SIG-M5 treated with dmso at 0.1 percent for 504 hours (cell line): ENCODE measurements at regions not wholly inside any gene's neighbourhood (a gene's known extent, or its start where the extent isn't known, plus 50 kb on each side); places are given as distances from the start of the nearest gene placed in this dataset.

Source experiments
- DNase-seq: peaks from one replicate; lab custom pipeline; 2025; ENCODE audit not compliant: unreplicated experiment; lab: John Stamatoyannopoulos, UW

DNA sequence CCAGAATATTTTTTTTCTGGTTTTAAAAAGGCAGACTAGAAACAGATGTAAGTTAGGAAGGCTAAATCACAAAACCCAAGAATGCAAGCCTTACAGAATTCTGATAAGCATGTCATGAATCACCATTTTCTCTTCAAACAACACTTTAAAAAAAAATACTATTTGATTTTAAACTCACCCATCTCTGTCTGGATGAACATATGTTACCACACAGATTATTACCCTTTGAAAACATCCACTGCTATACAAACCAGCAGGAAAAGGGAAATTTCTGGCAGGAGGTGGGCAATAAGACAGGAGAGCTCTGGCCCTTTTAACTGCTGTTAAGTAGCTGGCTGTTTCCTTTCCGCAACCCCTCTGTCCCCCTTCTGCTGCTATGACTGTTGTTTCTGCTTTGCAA, 317.7 kb upstream of the NOCT start:
- DNase-seq, result no peak

DNA sequence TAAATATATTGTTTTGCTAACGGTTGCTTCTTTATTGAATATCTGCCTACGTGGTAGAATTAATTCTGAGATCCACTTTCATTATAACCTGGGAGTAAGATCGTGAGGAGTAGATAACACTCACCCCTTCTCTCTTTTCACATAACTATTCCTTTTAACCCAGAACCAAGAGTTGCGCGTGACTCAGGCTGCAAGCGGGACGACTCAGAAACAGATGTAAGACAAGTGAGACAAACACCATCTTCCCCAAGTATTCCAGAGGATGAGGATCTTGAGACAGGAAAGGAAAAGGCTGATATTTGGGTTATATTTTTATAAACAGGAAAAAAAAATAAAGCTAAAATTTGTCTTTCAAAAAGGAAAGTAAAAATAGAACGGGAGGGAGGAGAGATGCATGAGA, 318.8 kb upstream of the NOCT start:
- DNase-seq, result no peak

DNA sequence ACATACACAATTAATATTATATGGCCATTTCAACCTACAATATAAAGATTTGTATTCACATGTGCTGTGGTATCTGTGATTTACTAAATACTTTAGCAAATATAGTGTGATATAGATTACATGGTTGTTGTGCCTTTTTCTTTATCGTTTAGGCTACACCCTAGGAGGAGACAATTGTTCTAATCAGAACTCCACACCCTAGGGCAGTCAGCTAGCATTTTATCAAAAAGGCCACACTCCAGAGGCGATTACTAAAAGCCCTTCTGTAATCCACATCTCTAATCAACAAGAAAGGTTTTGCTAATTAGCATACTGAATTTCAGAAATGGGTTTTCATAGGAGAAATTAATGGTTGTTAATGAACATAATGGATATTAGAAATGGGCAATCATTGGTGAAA, 319.5 kb upstream of the NOCT start:
- no peak for DNase-seq

GRCh38 chr4:138693526-138693925, 322.1 kb upstream of the NOCT start:
- no peak for DNase-seq

DNA sequence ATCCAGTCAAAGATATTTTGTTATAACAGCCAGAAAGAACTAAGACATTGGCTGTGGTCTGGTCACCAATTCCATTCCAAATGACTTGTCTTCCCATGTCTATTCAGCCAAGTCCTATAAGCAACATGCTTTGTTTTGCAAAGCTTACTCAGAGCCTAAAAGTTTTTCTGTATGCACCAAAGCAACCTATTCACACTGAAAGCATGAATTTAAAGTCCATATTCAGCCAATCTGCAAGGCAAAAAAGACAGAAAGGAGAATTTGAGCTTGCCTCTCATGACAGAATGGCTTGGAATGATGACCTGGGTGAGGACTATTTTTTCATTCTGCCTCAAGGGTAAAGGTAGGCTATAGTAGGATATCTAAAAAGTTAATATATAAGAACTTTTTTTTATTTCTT, 323.2 kb upstream of the NOCT start:
- no peak for DNase-seq

- DNase-seq, result no peak
Measured at GRCh38 chr4:138689593-138689992, 326.0 kb upstream of the NOCT start.

DNA sequence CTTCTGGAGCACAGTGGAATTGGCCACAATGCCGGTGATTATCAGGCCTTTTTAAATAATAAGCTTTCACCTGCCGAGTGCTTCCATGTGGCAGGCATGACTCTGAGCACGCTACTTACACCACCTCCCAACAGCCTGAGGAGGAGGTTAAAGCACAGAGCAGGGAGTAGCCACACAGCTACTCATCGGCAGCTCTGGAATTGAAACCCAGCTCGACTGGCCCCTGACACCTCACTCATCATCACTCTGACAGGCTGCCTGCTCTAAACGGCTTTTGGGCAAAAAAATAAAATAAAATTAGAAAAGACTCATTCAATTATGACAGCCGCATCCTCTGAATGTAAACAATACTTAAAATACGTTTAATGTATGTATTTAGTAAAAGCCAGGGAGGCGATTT, 326.4 kb upstream of the NOCT start:
- no peak for DNase-seq

- DNase-seq, result no peak
Measured at GRCh38 chr4:138688408-138689085, 327.0 kb upstream of the NOCT start.

DNA sequence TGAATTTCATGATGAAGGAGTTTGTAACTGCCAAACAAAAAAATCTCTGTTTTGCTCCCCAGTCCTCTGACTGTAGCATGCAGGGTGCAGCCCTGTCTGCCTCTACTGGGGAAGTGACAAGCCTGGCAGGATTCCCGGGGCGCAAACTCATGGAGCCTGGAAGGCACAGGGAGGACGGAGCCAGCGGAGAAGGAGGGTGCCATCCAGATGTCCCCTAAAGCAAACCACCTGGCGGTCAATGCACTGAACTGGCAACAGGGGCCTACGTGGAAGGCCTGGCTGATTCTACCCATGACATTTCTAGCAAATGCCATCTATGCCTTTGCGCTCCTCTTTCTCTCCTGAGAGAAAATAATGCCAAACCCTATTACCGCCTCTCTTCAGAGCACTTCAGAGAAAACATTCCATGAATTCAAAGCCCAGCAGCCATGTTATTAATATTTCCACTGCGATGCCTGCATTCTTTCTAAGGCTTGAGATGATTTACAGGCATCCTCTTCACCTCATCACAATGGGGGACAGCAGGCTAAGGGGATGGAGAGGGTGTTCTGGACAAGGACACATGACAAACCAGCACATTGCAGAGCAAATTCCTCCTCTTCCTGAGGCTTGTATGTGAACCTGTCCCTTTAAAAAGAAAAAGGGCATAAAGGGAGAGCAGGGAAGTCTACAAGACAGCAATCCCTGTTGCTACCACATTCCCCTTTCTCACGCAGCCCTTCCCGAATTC, 329.3 kb upstream of the NOCT start:
- no peak for DNase-seq

DNA sequence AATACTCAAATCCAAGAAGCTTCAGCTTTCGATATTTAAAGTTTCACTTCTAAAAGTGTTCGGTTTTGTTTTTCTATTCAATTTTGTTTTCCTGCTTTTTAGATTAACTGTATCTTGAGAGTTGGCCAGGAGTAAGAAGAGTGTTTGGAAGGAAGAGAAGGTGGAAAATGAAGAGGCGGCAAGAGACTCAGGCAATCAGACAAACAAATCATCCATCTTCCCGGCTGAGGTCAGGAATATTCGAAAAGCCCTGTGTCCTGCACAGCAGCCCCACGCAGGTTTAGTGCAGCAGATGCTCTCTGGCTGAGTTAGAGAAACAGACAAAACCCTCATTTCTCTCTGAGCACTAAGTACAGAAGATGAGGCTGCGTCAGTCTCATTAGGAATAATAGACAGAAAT, 330.3 kb upstream of the NOCT start:
- DNase-seq, result no peak

DNA sequence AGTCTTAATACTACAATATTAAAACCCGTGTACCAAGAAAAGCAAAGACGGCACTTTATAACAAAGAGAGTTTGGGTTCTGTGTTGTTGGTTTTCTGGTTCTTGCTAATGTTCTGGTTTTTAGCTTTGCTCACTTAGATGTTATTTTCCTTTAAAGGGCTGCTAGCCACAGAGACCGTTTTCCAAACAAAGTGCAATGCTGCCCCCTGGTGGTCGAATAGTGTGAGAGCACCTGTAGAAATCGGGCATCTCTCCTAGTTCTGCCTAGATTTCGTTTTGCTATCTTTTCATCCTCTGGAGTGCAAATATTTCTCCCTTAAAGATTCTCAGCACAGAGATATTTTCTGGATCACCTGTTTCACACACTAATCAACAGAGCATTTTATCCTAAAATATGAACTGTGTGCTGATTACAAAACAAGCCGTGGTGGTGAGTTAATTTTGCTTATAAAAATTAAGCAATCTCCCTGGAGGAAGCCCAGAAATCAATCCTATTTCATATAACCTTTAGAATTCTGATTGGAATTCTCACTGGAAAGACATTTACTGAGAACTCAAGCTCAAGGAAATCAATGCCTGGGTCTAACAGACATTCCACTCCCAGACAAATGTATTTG, 334.5 kb upstream of the NOCT start:
- peak; percentile 45 for DNase-seq

GRCh38 chr4:138680256-138680655, 335.3 kb upstream of the NOCT start:
- DNase-seq, result no peak

DNA sequence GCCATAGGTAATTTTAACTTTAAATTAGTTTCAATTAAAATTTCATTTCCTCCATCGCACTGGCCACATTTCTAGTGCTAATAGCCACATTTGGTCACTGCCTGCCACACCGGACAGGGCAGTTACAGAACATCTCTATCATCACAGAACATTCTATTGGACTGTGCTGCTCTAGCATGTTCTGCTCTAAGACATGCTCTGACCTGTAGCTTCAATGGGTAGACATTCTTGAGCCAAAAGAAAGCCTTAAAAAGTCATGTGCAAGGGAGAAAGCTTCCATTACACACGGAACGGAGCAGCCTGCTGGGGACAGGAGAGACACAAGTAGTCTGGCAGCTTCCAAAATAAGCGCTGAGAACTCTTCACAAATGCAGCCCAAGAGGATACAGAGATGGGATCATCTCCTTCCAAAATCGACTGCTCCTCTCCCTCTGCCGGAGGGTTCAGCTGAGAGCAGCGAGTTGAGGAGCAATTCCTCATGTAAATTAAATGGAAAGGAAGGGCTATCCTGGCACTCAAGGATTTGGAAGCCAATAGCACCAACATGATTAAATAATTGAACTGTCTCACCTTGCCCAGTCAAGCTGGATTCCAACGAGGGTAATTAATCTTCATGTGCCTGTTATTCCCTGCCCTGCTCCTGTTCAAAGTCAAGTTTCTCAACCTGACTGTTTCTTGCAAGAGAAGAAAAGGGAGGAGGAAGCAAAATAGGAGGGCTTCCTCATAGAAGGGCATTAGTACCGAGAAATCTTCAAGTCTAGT, 336.4 kb upstream of the NOCT start:
- DNase-seq, result no peak

- no peak for DNase-seq
Measured at GRCh38 chr4:138677748-138678147, 337.8 kb upstream of the NOCT start.

DNA sequence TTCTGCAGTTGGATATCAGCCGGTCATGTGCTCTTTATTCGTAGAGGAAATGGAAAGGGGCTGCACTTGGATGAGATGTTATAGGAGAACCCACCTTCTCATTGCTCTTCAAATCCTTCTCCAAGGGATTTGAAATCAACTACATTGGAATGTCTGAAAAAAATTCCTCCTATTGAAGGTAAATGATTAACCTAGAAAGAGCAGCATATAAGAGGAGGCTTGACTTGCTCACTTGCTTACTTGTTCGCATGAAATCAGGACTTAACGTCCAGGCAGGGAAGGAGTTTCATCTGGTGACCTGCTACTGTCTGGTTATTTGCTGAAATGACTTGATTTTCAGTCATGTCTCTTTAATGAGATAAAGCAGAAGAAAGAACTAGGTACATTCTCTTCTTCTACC, 338.4 kb upstream of the NOCT start:
- DNase-seq, result no peak

DNA sequence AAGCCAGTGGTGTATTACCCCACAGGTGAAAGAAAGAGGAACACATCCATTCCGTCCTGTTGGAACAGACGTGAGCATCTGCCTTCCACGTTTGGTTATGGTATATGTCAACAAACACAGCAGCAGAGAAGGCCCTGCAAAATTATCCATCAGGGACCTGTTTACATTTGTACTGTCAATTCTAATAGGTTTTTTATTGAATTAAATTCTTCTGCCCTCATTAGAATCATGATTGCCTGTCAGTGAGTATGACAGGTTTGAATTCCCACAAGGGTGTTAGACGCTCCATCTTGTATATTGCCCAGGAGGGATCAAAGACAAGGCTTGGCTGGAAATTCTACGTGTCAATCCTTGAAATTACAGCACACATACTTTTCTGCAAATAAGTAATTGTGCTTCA, 339.9 kb upstream of the NOCT start:
- no peak for DNase-seq

GRCh38 chr4:138674209-138674608, 341.4 kb upstream of the NOCT start:
- no peak for DNase-seq

GRCh38 chr4:138673053-138673452, 342.5 kb upstream of the NOCT start:
- no peak for DNase-seq

- DNase-seq, result no peak
Measured at GRCh38 chr4:138672393-138672976, 343.1 kb upstream of the NOCT start.

- no peak for DNase-seq
Measured at GRCh38 chr4:138671606-138672084, 343.9 kb upstream of the NOCT start.

DNA sequence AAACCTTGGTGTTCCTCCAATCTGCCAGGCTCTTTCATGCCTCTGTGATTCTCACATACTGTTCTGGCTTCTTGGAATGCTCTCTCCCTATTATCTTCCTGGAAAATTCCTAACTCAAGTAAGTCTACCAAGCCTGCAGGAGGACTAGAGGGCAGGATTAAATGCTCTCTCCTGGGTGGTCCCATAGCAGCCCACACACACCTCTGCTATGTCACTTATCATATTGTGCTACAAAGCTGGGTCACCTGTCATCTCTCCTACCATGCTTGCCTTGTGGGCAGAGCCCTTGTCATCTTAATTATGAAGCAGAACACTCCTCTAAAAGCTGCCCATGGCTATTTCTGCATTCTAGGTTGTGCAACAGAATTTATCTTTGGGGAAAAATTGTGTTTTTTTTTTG, 344.5 kb upstream of the NOCT start:
- DNase-seq, result no peak
